NCI-H69 (cell line): ENCODE measurements at regions not wholly inside any gene's neighbourhood (a gene's known extent, or its start where the extent isn't known, plus 50 kb on each side); places are given as distances from the start of the nearest gene placed in this dataset.
"Not testable (repeated sequence)": the region's sequence is repeated elsewhere in the genome, so short reads cannot be mapped to it uniquely, and the experiment has no call there.

Experiments used
- DNase-seq: peaks from one replicate; lab custom pipeline; 2025; lab: John Stamatoyannopoulos, UW

DNA sequence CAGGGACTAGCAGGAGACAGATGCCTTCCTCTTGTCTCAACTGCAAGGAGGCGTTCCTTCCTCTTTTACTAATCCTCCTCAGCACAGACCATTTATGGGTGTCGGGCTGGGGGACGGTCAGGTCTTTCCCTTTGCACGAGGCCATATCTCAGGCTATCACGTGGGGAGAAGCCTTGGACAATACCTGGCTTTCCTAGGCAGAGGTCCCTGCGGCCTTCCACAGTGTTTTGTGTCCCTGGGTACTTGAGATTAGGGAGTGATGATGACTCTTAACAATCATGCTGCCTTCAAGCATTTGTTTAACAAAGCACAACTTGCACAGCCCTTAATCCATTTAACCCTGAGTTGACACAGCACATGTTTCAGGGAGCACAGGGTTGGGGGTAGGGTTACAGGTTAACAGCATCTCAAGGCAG, 1238.6 kb downstream of the OLFM4 start:
- DNase-seq, result not testable (repeated sequence)

- DNase-seq, result not testable (repeated sequence)
Measured at GRCh38 chr13:54268013-54268695, 1239.5 kb downstream of the OLFM4 start.

DNA sequence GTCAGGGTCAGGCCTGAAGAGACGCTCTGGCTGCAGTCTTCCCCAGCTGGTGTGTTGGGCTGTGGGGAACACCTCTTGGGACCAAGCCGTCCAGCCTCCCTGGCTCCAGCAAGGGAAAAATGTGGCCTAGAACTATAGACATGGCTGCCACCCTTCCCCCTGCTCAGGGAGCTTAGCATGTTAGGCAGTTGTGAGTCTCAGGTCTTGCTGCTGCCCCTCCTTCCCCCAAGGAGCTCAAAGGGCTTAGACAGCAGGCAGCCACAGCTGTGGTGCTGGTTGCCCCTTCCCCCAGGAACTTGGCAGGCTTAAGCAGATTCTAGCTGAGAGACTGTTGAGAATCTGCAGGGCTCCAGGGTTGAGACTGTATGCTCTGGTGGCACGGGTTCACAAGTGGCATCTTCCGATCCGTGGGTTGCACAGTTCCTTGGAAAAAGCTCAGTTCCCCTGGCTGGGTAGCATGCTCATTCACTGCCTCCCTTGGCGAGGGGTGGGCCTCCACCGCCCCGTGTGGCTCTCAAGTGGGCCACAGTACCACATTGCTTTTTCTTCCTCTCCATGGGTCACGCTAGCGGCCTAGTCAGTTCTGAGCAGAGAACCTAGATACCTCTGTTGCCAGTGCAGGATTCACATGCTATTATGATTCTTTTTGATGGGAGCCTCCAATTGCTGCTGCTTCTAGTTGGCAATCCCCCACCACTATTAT, 1258.6 kb downstream of the OLFM4 start:
- DNase-seq, result no peak

GRCh38 chr13:54301085-54301484, 1272.5 kb downstream of the OLFM4 start:
- peak; percentile 22 for DNase-seq

GRCh38 chr13:54305377-54305776, 1276.8 kb downstream of the OLFM4 start:
- DNase-seq, result no peak

- DNase-seq, result no peak
Measured at GRCh38 chr13:54312885-54313284, 1284.3 kb downstream of the OLFM4 start.

- no peak for DNase-seq
Measured at GRCh38 chr13:54317722-54318121, 1289.1 kb downstream of the OLFM4 start.

- DNase-seq, result no peak
Measured at GRCh38 chr13:54337540-54337939, 1308.9 kb downstream of the OLFM4 start.

DNA sequence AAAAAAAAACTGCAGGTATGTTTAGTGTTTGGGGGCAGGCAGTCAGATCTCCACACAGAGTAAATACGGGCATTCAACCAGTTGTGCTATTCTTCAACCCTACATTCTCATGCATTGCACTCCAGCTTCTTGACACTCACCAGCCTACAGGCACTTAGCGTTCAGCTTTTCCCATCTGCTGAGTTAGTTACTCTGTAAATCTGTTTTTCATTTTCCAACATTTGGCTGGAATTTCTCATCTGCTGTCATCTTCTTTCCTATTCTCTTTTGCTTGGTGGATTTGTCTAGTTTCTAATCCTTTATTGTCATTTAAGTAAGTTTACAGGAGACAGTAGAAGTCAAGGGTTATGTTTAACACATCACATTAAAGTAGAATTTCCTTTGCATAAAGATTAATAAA, 1318.9 kb downstream of the OLFM4 start:
- DNase-seq, result no peak

DNA sequence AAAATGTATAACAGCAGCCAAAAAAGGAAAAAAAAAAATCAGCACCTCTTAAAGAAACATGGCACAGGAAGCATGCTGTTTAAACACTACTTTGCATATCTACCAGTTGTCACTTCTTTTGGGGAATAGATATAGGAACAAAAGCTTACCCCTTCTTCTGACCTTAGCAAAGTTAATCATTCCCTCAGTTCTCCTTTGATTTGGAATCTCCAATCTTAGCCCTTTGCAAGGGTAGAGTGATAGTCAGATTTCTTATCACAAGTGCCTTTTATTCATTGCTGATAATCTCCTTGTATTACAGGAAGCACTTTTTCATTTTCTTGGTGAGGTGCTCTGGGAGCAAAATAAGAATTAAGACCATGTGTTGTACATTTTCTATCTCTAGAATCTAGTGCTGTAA, 1327.6 kb downstream of the OLFM4 start:
- DNase-seq, result no peak

DNA sequence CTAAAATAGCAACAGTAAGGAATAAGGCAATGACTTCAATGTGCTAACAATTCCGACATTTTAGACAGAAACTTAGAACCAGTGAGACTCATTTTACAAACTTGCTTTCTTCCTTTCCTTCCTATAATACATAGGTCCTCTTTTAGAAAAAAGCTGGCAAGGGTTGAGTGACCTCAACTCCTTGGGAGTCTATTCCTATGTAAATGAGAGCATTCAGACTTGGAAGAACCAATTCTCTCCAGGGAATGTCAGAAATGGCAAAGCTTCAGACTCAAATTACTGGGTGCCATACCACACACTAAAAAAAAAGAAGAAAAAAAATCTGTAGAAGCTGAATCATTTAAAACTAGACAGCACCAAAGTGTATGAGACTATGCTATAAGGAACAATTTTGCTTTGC, 1328.2 kb downstream of the OLFM4 start:
- peak; percentile 46 for DNase-seq

DNA sequence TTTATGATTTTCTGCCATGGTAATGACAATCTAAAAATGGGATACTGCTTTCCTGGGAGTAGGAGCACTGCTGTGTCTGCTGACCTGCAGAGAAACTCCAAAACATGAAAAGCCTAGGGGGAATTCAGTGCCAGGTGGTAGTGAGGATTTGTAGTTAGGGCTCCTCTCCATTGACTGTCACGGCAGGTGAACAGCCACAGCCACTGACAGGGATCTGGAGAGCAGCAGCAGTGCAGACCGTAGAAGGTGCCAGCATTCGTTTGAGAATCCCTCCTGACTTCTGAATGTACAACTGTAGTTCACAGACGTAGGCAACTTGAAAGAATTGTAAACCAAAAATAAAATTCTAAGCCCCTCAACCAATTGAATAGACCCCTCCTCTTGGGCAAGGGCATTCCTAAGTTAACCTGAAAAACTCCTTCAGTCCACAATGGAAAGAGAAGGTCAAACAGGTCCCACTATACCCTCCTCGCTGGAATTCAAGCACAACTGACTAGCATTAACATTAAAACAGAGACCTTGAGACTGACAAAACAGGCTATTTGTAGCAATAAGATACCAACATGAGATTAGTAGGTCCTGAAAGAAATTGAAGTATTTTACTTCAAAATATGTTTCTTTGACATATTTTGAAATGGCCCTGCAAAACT, 1328.8 kb downstream of the OLFM4 start:
- DNase-seq, result peak; percentile 70

DNA sequence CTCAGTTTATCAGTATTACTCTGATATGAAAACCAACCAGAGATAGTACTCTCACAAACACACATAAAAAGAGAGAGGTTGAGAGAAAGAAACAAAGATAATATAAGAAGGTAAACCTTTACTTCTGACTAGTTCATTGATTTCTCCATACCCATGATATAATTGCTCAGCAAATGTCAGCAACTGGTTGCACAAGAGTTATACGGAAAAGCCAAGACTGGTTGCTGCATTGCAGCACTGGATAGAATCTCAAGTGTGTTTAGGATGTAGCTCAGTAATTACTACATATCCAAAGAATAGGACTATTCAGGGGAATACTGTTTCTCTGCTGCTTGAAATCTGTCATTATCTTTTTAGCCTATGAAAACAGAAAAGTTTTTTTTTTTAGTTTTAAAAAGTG, 1332.8 kb downstream of the OLFM4 start:
- no peak for DNase-seq

GRCh38 chr13:54366728-54367127, 1338.1 kb downstream of the OLFM4 start:
- no peak for DNase-seq

- DNase-seq, result peak; percentile 49
Measured at GRCh38 chr13:54367639-54368271, 1339.1 kb downstream of the OLFM4 start.

DNA sequence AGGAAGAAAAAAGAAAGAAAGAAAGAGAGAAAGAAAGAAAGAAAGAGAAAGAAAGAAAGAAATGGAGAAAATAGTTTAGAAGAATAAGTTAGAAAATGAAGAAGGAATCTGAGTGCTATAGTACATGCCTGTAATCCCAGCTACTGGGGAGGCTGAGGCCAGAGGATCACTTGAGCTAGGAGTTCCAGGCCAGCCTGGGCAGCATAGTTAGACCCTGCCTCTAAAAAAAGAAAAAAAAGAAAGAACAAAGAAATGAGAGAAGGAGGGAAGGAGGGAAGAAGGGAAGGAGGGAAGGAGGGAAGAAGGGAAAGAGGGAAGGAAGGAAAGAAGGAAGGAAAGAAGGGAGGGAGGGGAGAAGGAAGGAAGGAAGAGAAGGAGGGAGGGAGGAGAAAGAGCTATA, 1339.8 kb downstream of the OLFM4 start:
- no peak for DNase-seq

- DNase-seq, result peak; percentile 95
Measured at GRCh38 chr13:54373211-54373610, 1344.6 kb downstream of the OLFM4 start.

GRCh38 chr13:54379461-54379860, 1350.8 kb downstream of the OLFM4 start:
- DNase-seq, result no peak

- no peak for DNase-seq
Measured at GRCh38 chr13:54383604-54384003, 1355.0 kb downstream of the OLFM4 start.

DNA sequence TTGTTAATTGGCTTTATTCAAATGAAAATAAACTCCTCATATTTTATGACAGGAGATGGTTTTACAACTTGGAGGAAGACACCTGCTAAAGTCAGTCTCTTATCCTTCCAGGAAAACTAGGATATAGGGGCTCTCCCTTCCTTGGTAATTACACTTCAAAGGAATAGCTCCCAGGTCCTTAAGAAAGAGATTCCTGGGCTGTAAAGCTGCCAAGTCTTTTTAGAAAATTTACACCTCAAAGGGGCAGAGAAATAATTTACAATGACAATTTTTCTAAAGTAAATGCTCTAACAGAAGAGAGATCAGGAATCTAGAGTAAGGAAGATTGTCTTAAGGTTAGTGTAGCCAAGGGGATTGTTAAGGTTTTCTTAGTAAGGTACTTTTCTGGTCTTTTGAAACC, 1359.0 kb downstream of the OLFM4 start:
- DNase-seq, result no peak

DNA sequence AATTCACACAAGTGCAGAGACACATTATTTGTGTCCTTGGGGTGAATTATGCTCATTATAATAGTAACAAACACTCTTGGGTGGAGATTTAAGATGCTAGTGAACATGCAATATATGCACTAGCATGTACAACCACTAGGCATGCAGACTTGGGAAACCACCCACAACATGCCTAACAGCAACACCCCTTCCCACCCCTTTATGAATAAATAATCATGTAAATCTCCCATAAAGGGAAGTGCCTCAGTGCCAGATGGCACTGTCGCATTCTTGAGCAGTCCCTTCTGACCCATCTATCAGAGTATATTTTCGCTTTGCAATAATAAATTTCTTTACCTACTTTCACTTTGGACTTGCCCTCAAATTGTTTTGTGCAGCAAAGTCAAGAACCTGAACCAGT, 1362.2 kb downstream of the OLFM4 start:
- DNase-seq, result no peak

- DNase-seq, result no peak
Measured at GRCh38 chr13:54394085-54394700, 1365.6 kb downstream of the OLFM4 start.
